ENCODE measurements at regions not wholly inside any gene's neighbourhood (a gene's known extent, or its start where the extent isn't known, plus 50 kb on each side); places are given as distances from the start of the nearest gene placed in this dataset.

- TF ChIP-seq, protein P1, sequence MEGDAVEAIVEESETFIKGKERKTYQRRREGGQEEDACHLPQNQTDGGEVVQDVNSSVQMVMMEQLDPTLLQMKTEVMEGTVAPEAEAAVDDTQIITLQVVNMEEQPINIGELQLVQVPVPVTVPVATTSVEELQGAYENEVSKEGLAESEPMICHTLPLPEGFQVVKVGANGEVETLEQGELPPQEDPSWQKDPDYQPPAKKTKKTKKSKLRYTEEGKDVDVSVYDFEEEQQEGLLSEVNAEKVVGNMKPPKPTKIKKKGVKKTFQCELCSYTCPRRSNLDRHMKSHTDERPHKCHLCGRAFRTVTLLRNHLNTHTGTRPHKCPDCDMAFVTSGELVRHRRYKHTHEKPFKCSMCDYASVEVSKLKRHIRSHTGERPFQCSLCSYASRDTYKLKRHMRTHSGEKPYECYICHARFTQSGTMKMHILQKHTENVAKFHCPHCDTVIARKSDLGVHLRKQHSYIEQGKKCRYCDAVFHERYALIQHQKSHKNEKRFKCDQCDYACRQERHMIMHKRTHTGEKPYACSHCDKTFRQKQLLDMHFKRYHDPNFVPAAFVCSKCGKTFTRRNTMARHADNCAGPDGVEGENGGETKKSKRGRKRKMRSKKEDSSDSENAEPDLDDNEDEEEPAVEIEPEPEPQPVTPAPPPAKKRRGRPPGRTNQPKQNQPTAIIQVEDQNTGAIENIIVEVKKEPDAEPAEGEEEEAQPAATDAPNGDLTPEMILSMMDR (IDR thresholded peaks at IDR 0.05; ENCODE audit: low read length) = no peak
- no peak for TF ChIP-seq EZH2 (IDR thresholded peaks at IDR 0.05; ENCODE audit: borderline replicate concordance, low read length)
Observed at GRCh38 chr1:118486199-118486598, 301.2 kb upstream of the SPAG17 start.
